HEK293T (cell line): ENCODE measurements at regions not wholly inside any gene's neighbourhood (a gene's known extent, or its start where the extent isn't known, plus 50 kb on each side); places are given as distances from the start of the nearest gene placed in this dataset.

Source experiments
- ARNT ChIP-seq: fragments of 450-650 bp; IDR thresholded peaks from 2 replicates; pipeline ENCODE4 v1.6.1; 2017; ENCODE audit warnings: mild to moderate bottlenecking
- FOXK2 ChIP-seq: fragments of 450-650 bp; IDR thresholded peaks from 2 replicates; pipeline ENCODE4 v1.6.1; 2016; ENCODE audit warnings: mild to moderate bottlenecking

DNA sequence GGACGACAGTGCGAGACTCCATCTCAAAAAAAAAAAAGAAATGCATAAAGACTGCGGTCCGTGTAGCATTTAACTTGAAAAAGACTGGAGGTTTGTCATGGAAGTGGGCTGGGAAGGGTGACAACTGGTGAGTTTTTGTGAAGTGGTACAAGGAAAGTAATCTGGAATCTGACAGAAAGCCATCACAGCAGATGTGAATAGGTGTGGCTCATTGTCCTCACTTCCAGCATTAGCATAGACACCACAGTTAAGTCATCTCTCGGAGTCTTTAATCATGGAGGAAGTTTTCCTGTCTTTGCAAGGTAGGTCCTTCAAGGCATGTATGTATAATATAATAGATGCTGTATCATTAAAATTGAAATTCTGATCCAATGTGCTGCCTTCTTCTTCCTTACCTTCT lies 453.2 kb downstream of the TFAP2A start:
- no peak for TF ChIP-seq FOXK2
- TF ChIP-seq ARNT: no peak
